NCI-H2227 (cell line): ENCODE measurements at regions not wholly inside any gene's neighbourhood (a gene's known extent, or its start where the extent isn't known, plus 50 kb on each side); places are given as distances from the start of the nearest gene placed in this dataset.
A peak's percentile ranks its signal among the peaks of the same experiment; 100 is the strongest.

ENCODE experiments used
- DNase-seq: peaks from one replicate; lab custom pipeline; 2025; ENCODE audit not compliant: unreplicated experiment; lab: John Stamatoyannopoulos, UW

- no peak for DNase-seq
Observed at GRCh38 chr5:147162740-147163139, 72.1 kb upstream of the STK32A start.

GRCh38 chr5:147167529-147167928 is 67.3 kb upstream of the STK32A start:
- DNase-seq = no peak

DNA sequence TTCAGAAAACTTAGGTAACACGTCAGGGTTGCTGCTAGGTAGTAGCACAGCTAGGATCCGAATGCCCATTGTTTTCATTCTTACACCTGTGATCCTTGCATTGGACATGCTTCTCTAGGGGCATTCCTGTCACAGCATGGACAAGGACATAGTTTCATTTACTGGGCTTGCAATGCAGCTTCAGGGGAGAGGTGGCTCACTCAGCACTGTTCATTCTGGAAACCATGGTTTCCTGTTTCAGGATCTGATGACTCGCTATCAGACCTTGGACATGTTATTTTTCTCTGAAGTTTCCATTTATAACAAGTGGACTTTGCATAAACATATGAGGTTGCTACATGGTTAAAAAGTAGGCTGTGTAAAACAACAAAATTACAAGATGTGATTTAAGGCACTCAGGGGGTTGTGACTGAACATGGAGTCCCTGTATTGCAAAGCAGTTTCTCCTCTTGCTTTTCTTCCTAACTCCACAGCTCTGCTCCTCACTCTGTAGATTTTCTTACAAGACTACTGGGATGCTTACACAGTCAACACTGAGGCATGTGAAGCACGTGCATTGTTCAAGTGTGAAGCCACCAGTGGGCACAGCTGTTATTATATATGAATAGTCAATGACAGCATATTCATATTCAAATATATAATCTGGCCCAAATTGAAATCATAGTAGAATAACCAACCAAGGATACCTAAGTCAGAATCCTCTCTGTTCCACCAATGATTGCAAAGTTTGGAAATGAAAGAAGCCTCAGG is 66.1 kb upstream of the STK32A start:
- no peak for DNase-seq

- DNase-seq = peak; percentile 16
Observed at GRCh38 chr5:147169399-147169798, 65.4 kb upstream of the STK32A start.

GRCh38 chr5:147169901-147170300 is 64.9 kb upstream of the STK32A start:
- DNase-seq = peak; percentile 16

DNA sequence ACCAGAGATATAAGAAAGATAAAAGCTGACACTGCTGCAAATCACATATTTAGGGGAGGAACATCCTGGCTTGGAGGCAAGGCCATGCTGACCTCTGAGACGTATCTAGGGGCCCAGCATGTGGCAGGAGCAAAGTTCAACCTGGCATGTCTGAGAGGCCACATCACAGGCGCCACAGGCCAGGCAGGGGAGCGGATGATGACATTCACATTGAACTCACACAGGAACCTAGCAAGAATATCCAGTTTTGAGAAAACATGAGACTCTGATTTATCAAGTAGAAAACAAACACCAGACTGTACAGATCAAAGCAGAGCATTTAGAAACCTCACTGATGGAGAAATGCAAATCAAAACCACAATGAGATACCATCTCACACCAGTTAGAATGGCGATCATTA is 64.2 kb upstream of the STK32A start:
- no peak for DNase-seq

- no peak for DNase-seq
Observed at GRCh38 chr5:147174671-147175265, 60.1 kb upstream of the STK32A start.

GRCh38 chr5:147175516-147176097 is 59.2 kb upstream of the STK32A start:
- DNase-seq = no peak

- no peak for DNase-seq
Observed at GRCh38 chr5:147176422-147176821, 58.4 kb upstream of the STK32A start.

DNA sequence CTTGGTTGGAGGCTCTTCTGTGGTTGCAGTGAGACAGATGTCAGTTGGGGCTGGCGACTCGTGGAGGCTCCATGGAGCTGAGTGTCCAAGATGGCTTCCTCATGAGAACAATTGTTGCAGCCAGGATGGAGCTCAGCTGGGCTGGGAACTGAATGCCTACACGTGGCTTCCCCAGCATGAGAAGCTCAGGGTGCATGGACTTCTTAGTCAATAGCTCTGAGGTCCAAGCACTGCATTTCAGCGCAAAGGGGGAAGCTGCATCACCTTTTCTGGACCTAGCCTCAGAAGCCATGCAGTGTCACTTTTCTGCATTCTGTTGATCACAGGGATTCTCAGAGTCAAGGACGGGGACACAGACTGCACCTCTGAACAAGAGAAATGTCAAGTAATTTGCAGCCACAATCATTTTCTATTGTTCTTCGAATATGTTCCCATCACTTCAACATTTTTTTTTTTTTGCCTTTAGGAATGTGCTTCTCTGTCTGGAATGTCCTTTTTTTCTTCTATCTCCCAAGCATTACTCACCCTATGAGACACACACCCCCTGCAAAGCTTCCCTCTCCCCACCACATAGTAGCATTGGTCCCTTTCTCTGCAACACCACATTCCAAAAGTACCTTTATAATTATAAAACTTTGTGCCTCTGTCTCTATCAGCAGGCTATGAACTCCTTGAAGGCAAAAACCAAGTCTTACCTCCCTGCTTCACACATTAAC is 57.5 kb upstream of the STK32A start:
- DNase-seq = no peak

DNA sequence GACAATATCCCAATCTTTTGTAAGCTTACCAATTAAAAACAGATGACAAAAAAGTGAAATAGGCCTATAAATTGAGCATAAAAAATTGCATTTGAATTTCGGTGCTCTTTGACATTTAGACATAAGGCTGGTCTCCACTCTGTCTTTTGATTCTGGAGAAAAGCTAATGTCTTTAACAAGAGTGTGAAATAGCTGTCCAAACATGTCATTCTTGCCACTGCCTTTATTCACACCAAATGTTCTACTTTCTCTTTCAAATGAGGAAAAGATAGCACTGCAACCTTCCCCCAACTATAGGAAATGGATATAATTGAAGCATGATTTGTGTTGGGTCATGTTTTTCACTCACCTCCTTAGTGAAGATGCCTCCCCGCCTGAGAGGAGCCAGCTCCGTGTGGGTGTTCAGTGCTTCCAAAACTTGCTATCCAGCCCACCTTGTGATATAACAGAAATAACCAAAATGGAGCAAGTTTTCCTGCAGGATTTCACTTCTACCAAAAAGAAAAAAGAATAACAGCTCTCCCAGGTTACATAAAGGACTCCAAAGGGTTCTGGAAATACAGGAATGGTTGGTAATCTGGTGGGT is 55.2 kb upstream of the STK32A start:
- DNase-seq = no peak

- DNase-seq = no peak
Observed at GRCh38 chr5:147180751-147181150, 54.1 kb upstream of the STK32A start.
